ENCODE measurements at regions not wholly inside any gene's neighbourhood (a gene's known extent, or its start where the extent isn't known, plus 50 kb on each side); places are given as distances from the start of the nearest gene placed in this dataset.

DNA sequence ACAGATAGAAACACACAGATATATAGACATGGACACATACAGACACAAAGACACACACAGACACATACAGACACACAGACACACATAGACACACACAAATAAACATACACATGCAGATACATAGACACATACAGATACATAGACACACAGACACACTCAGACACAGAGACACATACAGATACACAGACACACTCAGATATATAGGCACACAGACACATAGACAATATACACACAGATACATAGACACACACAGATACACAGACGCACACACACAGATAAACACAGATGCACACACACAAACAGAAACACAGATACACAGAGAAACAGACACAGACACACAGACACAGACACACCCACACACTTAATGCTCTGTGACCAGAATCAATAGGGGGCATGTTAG is 156.8 kb downstream of the IRX2 start:
- TF ChIP-seq, protein P1, sequence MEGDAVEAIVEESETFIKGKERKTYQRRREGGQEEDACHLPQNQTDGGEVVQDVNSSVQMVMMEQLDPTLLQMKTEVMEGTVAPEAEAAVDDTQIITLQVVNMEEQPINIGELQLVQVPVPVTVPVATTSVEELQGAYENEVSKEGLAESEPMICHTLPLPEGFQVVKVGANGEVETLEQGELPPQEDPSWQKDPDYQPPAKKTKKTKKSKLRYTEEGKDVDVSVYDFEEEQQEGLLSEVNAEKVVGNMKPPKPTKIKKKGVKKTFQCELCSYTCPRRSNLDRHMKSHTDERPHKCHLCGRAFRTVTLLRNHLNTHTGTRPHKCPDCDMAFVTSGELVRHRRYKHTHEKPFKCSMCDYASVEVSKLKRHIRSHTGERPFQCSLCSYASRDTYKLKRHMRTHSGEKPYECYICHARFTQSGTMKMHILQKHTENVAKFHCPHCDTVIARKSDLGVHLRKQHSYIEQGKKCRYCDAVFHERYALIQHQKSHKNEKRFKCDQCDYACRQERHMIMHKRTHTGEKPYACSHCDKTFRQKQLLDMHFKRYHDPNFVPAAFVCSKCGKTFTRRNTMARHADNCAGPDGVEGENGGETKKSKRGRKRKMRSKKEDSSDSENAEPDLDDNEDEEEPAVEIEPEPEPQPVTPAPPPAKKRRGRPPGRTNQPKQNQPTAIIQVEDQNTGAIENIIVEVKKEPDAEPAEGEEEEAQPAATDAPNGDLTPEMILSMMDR (IDR thresholded peaks at IDR 0.05; ENCODE audit: extremely low read depth, missing control alignments), result no peak
- DNase-seq (ENCODE audit: low spot score), result no peak

DNA sequence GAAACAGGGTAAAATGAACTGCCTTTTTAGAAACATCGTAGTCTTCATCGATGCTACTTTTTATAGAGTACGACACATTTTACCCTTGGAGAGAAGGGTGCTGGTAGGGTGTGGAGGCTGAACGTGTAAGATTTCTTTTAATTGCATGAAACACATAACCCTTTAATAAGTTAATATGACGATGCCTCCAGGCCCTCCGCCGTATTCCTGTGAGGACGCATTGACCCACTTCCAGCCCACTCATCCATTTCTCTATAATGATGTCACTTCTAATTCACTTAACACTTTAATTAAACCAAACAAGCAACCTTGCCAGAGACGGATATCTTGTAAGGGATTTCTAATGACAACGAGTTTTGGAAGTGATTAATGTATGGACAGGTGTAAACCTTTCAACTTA is 158.7 kb downstream of the IRX2 start:
- TF ChIP-seq, protein P1 (IDR thresholded peaks at IDR 0.05; ENCODE audit: extremely low read depth, missing control alignments), result no peak
- DNase-seq (ENCODE audit: low spot score), result no peak

DNA sequence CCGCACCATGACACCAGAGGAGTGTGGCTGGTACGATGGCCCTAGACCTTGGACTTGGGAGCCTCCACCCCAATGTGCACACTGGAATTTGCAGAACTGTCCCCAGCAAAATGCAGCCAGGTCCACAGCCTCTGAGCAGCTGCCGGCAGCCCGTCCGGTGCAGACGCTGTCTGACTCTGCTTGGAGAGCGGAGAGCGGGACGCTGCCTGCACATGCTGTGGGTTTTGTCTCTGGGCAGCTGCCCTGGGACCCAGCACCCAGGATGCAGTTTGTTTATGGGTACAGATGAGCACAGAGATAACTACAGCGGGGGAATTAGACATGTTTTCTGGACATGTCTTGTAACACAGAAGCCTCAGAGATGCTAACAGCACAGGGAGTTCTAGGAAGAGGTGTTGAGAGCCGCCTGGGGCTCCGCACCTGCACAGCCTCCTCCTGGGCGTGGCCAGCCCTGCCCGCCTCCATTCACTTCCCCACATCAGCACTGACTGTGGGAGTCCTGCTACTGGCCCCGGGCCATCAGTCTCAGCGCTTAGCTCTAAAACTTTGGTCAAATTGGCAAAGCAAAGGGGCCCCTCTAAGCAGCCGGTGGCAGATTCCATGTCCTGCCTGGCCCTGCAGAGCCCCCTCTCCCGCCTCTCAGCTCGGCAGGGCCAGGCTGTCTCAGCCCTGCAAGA is 159.6 kb downstream of the IRX2 start:
- TF ChIP-seq, protein P1 (IDR thresholded peaks at IDR 0.05; ENCODE audit: extremely low read depth, missing control alignments), result no peak

DNA sequence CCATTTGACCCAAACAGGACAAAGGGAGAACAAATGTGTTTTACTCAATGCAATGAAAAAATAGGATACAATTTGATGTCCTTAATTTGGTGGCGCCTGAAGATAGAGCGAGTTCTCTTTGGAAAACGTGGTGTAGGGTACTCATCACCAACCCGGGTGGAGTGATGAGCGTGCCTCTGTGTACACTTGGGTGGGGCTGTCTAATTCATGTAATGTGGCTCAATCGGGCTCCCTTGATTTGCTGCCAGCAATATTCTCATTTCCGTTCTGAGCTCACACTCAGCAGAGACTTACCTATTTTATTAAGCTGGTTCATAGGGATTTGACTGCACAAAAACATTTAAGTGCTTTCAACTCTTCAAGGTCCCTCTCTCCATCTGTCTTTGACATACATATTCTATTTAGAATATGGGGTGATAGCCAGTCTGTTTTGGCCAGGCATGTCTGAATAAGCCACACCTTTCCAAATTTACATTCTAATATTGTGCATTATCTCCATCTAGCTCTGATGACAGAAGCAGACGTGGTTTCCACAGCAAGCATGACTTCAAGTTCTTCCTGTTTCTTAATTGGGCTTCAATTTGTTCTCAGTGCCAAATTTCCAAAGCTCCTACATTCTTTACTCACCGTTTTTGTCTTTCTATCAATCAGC is 162.5 kb downstream of the IRX2 start:
- TF ChIP-seq, protein P1 (IDR thresholded peaks at IDR 0.05; ENCODE audit: extremely low read depth, missing control alignments), result no peak
- no peak for DNase-seq (ENCODE audit: low spot score)

More for the DNA sequence above, 159.6 kb downstream of the IRX2 start:
- DNase-seq (ENCODE audit: low spot score), result no peak

DNA sequence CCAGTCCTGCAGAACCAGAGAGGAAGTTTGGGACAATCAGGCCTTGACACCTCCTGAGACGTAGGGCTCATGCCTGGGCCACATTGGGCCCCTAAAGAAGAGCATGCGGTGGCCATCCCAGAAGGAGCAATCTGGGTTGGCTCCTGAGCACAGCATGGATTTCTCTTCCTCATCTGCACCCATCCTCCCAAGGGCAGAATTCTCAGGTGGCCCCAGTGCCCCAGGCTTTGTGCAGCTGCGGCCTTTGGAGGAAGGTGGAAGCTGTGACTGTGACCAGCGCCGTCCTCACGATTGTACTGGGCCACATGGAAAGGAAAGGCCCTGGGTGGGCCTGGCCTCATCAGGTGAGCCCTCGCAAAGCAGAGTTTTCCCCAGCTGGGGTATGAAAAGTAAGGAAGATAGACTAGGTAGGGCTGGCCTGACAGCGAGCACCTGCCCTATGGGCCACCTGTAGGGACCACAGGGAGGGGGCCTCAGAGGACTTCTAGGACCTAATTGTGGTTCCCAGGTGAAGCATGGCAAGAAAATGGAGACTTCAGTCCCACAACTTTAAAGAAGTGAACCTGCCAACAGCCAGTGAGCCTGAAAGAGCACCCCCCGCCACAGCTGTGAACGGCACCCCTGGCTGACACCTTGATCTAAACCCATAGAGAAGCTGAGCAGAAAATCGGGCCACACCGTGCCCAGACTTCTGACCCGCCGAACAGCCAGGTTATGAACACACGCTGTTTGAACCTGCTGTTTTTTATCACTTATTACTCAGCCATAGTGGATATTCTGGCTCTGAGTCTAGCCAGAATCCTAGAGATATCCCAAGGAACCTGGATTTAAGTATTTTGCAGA is 164.1 kb downstream of the IRX2 start:
- DNase-seq (ENCODE audit: low spot score), result no peak
- TF ChIP-seq, protein P1 (IDR thresholded peaks at IDR 0.05; ENCODE audit: extremely low read depth, missing control alignments), result no peak

DNA sequence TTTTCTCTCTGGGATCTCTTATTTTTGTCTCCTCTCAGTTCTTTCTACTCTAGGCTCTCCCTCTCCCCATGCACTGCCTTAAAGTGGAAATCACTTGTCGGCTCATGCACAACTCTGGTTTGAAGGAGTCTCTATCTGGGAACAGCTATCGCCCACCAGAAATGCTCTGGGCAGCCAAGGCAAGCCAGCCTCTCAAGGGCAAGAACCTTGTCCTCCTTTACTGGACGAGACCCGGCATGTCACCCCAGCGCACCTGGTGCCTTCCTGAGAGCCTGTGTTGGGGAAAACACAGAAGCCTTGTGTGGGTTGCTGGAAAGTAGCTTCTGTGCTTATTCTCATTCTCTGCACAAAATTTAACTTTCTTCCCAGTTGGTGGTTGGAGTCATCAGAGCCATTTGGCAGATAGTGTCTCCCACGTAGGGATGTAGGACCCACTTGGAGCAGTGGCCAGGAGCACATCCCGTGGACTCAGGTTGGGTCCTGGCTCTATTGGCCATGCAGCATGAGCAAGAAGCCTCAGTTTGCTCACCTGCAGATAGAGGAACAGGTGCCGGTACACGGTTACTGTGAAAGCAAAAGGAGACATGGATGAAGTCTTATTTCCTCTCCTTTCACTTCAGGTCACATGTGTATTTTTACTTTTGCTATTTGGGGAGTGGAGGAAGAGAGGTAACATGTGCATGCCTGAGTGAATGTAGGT is 165.3 kb downstream of the IRX2 start:
- no peak for DNase-seq (ENCODE audit: low spot score)
- TF ChIP-seq, protein P1 (IDR thresholded peaks at IDR 0.05; ENCODE audit: extremely low read depth, missing control alignments), result no peak

Data from GM20000 (cell line).